ENCODE measurements at regions not wholly inside any gene's neighbourhood (a gene's known extent, or its start where the extent isn't known, plus 50 kb on each side); places are given as distances from the start of the nearest gene placed in this dataset.
A peak's percentile ranks its signal among the peaks of the same experiment; 100 is the strongest.

GRCh38 chr3:87696124-87697013 is 362.4 kb downstream of the CGGBP1 start:
- Histone ChIP-seq H3K36me3 (ENCODE audit: control insufficient read depth in 2 of 2, insufficient read depth in 1 of 2, low read length in 2 of 2) (no peaks in the 10 kb centered on the region), H3K9me3 (ENCODE audit: control insufficient read depth, insufficient read depth, low read depth, low read length) (no peaks in the 10 kb centered on the region), H3K4me1 (ENCODE audit: control insufficient read depth, insufficient read depth, low read length) (no peaks in the 10 kb centered on the region), H3K27ac (ENCODE audit: extremely low read depth, low read depth, low read length) (no peak overlapping the region), H3K4me3 (ENCODE audit: low read depth, low read length) (no peak overlapping the region)
- CTCF ChIA-PET = no interaction called here
- TF ChIP-seq SCRT1 (tag by site-specific recombination; IDR thresholded peaks at IDR 0.05; ENCODE audit: borderline replicate concordance) (no peak), ZNF518A (tag by site-specific recombination; conservative IDR thresholded peaks at IDR 0.05; ENCODE audit: low read depth) (no peak), HOXA7 (CRISPR knock-in tag; IDR thresholded peaks at IDR 0.05; ENCODE audit: borderline replicate concordance) (no peak), ZFP69B (tag by site-specific recombination; IDR thresholded peaks at IDR 0.05) (no peak), ZNF362 (tag by site-specific recombination; IDR thresholded peaks at IDR 0.05) (no peak), ZNF280D (tag by site-specific recombination; IDR thresholded peaks at IDR 0.05) (no peak), ZNF473 (tag by site-specific recombination; IDR thresholded peaks at IDR 0.05) (no peak)
- POLR2A ChIA-PET = no interaction called here

- ChIA-PET POLR2A (no interaction called here), CTCF (no interaction called here)
- TF ChIP-seq PRDM6 (tag by site-specific recombination; IDR thresholded peaks at IDR 0.05) (peak; percentile 57; the same call in 1 of the 2 replicates), OSR2 (tag by site-specific recombination; IDR thresholded peaks at IDR 0.05) (peak; percentile 18; the same call in 1 of the 2 replicates), ZNF830 (tag by site-specific recombination; IDR thresholded peaks at IDR 0.05; ENCODE audit: low read depth) (no peak), IKZF3 (tag by site-specific recombination; IDR thresholded peaks at IDR 0.05) (no peak), ZNF791 (tag by site-specific recombination; IDR thresholded peaks at IDR 0.05) (no peak), SCRT2 (tag by site-specific recombination; IDR thresholded peaks at IDR 0.05) (0 out of 2 replicates have a peak, but pooled peaks have one; percentile 12), ZNF37A (tag by site-specific recombination; IDR thresholded peaks at IDR 0.05) (no peak), ZSCAN18 (tag by site-specific recombination; IDR thresholded peaks at IDR 0.05) (no peak), ZNF280D (tag by site-specific recombination; IDR thresholded peaks at IDR 0.05) (no peak), ZIC2 (tag by site-specific recombination; IDR thresholded peaks at IDR 0.05) (no peak), ZNF416 (tag by site-specific recombination; IDR thresholded peaks at IDR 0.05) (no peak)
These were observed 364.1 kb downstream of the CGGBP1 start for GRCh38 chr3:87694678-87695077.

More at GRCh38 chr3:87694678-87695077, 364.1 kb downstream of the CGGBP1 start:
- H3K9me3 ChIP-seq (ENCODE audit: control insufficient read depth, insufficient read depth, low read depth, low read length) = no peaks in the 10 kb centered on the region
- no peaks in the 10 kb centered on the region for H3K4me1 ChIP-seq (ENCODE audit: control insufficient read depth, insufficient read depth, low read length)
- no peak overlapping the region for H3K4me3 ChIP-seq (ENCODE audit: low read depth, low read length)
- H3K27ac ChIP-seq (ENCODE audit: extremely low read depth, low read depth, low read length) = no peak overlapping the region
- H3K36me3 ChIP-seq (ENCODE audit: control insufficient read depth in 2 of 2, insufficient read depth in 1 of 2, low read length in 2 of 2) = no peaks in the 10 kb centered on the region

Data from HEK293 (cell line).